HG02943 (cell line): ENCODE measurements at regions not wholly inside any gene's neighbourhood (a gene's known extent, or its start where the extent isn't known, plus 50 kb on each side); places are given as distances from the start of the nearest gene placed in this dataset.

Experiments
- ATAC-seq: cut with Tn5 transposase; IDR thresholded peaks from one replicate; pipeline ENCODE4 v1.9.1; 2021; ENCODE audit warnings: mild to moderate bottlenecking, low read depth, moderate library complexity; ENCODE audit not compliant: unreplicated experiment

DNA sequence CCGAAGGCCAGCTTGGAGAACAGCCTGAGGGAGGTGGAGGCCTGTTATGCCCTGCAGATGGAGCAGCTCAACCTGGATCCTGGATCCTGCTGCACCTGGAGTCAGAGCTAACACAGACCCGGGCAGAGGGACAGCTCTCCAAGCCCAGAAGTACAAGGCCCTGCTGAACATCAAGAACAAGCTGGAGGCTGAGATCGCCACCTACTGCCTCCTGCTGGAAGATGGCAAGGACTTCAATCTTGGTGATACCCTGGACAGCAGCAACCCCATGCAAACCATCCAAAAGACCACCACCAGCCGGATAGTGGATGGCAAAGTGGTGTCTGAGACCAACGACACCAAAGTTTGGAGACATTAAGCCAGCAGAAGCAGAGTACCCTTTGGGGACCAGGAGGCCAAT is 223.5 kb upstream of the ID4 start:
- ATAC-seq = no peak

DNA sequence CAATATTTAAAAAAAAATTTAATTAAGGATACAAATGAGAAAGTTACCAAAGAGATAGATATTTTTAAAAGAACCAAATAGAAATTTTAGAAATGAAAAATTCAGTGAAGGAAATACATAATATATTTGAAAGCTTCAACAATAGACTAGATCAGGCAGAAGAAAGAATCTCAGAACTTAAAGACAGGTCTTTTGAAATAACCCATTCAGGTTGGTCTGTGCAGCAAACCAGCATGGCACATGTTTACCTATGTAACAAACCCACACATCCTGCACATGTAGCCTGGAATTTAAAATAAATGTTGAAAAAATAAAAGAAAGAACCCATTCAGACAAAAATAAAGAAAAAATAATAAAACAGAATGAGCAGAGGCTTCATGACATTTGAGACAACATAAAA is 221.1 kb upstream of the ID4 start:
- no peak for ATAC-seq

DNA sequence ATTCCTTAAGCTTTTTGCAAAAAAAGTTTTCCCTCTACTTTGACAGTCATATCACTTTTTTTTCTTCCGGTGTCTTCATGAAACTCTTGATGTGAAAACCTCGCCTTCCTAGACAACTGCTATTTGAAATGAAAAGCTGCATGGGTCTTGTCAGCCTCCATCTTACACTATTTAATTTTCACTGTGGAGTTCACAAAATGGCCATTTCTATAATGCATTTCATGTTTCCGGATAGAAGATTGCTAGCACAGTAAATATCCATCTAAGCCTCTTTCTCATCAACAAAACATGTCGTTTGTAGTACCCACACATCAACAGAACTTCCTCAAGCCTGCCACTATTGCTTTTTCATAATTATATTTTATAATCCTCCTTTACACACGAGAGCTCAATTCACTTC is 204.9 kb upstream of the ID4 start:
- no peak for ATAC-seq

DNA sequence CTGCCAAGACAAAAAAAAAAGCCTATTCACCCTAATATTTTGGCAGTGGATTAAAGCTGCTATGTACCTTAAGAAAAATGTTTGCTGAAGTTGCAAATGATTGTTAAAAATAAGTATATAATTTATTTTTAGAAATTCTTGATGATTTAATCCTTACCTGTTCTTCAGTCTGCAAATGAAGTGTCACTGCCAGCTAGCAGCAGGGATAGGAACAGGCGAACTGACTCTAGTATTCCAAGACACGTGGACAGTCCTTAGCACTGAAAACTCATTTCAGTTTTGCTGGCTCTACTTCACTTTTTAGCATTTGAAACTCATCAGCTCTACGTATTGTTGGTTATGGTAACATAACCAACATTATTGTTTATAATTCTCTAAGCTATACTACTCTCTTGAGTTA is 204.4 kb upstream of the ID4 start:
- ATAC-seq = no peak

DNA sequence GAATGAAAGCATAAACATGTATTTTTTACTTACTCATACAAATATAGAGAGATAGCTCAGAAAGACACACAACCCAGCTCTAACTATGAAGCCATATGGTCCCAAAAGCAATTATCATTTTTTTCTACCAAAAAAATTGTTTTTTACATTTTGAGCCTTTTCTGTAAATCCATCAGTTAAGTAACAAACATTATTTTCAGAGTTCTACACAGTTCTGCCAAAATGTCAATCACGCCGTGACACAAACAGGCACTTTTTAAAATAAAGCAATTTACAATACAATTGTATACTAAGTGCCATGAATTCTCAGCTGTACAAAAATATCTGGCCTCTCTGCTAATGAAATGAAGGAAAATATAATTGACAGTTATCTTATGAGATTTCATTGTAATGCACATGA is 201.4 kb upstream of the ID4 start:
- no peak for ATAC-seq

DNA sequence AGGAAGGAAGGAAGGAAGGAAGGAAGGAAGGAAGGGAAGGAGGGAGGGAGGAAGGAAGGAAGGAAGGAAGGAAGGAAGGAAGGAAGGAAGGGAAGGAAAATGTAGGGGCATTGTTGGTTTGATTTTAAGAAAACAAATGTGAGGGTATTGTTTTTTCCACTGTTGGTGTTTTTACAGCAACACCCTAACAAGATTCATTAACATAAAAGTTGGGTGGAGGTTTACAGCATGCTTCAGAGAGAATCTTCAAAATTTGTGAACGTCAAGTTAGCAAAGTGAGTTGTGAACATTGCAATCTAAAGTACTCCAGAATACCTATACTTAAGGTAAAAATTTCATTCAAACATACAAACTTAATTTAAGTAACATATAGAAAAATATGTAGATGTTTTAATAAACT is 200.2 kb upstream of the ID4 start:
- ATAC-seq = no peak

DNA sequence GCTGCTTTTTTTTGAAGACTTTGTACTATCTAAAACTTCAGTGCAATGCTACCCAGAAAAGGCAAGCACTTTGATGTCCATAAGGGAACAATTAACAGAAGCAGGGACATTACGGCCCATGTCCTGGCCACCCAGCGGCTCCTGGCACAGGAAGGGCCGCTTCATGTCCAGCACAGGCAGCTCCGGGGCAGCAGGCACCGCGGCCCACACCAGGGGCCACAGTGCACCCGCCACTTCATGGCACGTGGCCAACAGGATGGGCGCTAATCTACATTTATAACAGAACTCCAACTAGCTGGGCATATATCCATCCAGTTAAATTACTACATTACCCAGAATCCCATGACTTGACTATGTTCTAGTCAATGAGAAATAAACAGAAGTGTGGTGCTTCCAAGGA is 198.2 kb upstream of the ID4 start:
- no peak for ATAC-seq

DNA sequence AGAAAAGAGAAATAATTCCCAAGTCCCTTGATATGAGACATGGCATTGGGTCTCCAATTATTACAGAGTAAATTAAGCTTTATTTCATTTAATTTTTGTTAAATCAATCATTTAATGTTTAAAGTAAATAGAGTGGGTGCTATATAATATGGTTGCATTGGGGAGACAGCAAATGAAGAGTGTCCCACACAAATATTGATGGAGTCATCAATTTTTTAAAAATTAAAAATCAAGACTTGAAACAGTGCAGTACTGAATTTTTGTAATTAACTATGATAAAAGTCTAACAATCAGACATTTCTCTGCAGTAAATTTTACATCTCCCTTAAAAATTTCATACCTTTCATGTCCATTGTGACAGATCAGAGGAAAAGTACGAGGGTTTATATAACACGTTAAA is 193.9 kb upstream of the ID4 start:
- ATAC-seq = no peak

DNA sequence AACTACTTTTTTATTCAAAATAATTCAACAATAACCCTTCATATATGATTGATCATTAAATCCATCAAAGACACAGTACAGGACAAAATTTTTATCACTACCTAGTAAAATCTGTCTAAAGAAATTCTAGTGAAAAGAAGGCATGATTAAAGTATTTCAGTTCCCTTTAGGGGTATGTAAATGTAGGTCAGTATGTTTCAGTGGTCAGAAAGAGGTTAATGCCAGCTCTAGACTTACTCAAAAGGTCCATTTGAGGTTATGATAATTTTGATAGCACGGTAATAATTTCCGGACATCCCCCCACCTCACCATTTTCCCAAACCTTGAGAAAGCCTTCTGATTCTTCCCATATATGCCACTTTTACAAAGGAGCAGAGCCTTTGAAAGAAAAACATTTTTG is 193.5 kb upstream of the ID4 start:
- no peak for ATAC-seq

DNA sequence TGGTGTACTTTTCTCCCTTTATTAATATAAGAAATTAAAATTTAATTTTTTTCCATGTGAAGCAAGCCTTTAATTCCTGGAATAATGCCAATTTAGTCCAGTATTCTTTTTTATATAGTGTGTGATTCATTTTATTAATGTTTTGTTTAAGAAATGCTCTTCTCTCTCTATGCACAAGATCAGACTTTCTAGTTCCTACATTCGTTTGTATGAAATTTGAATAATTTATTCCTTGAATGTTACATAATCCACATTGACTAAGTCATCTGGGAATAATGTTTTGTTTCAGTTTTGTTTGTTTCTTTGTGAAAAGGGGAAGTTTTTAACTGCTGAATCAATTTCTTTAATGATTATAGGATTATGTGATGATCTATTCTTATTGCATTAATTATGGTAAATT is 181.4 kb upstream of the ID4 start:
- ATAC-seq = no peak

DNA sequence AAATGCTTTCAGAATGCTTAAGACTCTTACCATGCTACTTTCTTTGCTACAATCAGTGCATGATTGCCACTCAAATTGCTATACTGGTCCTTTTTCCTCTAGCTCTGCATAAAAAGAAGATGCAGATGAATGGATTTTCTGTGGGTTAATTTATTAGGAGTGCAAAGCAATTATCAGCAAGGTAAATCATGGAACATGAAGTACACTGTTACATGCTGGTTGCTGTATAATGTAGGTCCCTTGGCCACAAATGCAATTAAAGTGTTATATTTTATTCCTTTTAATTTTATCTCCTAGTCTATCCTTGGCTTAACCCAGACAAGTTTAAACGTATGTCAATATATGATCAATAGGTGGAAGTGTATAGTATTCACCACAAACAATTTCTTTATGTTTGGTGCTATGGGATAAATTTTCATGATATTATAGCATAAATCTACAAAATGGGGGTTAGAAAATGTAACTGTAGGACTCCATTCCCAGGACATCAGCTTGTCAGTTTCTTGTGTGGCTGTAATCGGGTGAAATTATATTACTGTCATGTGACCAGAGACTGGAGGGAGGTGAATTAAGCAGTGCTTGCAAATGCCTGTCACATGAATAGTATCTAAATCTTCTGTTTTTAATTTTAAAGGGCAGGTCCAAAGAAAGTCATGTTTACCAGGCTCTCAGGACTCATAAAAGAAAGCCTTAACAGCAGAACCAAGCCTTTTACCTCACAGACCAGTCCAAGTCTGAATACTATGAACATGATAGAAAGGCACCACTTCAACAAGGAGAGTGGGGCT is 176.9 kb upstream of the ID4 start:
- no peak for ATAC-seq

DNA sequence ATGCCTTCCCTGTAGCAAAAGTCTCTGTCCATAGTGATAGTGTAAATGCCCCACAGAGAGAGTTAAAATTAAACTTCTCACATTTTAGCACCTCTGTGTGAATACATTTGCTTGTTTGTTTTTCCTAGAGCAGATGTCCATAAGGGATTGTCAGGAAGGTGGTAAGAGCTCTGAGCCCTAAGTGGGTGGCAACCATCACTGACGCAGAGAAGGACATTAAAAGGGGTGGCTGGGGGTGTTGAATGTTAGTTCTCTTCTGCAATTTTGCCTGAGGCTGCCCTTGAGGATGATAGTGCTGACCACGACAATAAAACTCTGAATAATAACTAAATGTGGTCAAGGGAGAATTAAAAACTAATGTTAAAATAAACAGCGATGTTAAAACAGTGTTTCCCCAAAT is 174.3 kb upstream of the ID4 start:
- ATAC-seq = no peak

DNA sequence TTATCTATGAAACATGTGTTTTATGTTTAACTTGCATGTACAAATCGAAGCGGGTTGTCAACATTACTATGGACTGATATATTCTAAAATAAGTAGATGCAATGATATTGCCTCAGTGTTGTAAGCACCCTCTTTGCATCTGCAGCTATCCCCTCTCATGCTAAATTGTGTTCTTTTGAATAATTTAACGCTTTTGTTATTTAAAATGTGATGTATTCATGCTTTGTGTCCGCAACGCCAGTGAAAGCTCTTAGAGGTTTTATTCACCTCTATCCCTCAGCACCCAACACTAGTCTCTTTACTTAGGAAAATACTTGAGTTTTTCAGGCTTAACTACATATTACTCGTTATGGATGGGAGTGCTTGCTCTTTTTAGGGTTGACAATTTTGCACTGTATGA is 173.7 kb upstream of the ID4 start:
- ATAC-seq = no peak

DNA sequence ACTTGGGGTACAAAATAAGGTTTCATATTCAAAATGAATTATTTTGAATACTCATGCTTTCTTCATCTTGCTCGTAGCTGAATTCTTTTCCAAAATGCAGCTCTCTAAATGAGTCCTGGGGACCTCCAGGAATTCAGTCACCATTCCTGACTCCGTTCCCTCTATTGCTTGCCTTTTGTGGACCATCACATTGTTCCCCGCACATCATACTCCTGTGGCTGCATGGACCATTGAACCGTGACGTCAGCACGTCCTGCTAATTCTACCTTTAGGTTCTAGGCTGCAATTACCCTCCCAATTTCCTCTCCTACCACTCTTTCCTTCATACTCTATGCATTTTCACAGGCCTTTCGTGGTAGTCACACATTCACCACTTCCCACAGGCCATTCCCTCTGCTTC is 173.1 kb upstream of the ID4 start:
- no peak for ATAC-seq

DNA sequence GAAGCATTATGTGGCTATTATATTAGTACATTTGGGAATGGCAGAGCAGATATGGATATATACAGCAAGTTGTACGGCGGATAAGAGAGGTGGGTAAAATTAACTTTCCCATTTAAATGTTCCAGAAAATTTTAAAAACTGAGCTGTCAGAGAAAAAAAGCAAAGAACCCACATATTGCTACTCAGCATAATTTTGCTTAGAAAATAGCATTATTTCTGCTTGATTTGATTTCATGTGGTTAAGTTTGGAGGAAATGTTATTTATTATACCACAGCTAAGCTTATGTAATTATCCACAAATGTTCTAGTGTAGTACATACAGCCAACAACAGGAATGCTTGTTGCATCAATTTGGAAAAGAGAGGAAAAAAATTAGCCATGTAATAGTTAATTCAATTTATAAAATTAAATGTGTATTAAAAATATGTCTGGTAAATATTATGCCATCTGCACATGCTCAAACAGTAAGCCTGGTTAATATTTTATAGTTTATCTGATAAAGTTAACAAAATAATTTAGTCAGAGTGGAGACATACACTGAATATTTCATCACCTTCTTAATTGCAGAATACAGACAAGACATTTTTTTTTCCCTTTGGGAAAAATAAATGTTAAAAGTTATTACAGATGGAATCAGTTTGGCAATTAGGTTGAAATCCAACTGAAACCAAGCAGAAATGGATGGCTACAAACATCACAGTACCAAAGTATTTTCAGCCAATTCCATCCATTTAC is 172.1 kb upstream of the ID4 start:
- no peak for ATAC-seq

DNA sequence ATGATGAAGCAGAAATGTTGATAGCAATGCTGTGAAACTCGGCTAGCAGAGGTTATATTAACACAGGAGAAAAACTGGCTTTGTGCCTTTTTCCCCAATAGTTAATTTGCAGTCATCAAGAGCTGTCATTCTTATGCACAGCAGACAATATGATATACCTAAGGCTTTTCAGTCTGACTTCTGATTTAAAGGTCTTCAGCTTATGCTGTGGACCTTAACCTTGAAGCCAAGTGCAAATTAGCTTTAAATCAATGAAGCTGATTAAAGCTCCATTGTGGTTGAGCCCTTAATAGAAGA is 171.6 kb upstream of the ID4 start:
- no peak for ATAC-seq

DNA sequence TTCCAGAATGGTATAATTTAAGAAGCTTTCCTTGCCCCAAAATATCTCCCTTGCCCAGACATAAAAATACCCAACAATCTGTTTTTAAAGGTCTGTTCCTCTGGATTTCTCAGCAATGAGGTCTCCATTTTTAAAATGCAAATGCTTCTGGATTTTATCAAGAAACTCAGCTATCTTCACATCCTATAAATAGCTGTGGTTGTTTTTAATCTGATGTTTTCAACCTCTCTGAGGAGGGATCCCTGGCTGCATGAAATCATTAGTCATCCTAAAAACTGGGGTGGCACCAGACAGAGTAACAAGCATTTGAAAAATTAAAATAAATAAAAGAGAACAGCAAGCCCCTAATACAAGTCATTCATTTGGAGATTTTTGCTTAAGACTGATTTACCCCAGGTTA is 168.5 kb upstream of the ID4 start:
- no peak for ATAC-seq

DNA sequence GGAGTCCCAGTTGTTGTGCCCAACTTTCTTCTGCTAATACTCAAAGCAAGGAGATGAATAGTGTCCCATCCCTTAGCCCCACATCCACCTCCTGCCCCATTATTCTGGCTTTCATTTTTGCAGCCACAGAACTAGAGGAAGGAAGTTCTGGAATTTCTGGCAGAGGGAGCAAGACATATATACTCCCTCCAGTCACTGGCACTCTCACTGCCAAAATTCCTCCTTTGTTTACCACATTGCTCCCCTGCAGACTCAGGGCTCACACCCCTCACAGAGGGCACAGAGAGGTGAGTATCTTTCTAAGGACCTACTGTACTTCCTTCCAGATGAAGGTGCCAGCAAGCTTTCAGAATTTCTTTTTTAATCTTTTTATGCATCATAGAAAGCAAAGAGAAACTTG is 168.0 kb upstream of the ID4 start:
- ATAC-seq = no peak

DNA sequence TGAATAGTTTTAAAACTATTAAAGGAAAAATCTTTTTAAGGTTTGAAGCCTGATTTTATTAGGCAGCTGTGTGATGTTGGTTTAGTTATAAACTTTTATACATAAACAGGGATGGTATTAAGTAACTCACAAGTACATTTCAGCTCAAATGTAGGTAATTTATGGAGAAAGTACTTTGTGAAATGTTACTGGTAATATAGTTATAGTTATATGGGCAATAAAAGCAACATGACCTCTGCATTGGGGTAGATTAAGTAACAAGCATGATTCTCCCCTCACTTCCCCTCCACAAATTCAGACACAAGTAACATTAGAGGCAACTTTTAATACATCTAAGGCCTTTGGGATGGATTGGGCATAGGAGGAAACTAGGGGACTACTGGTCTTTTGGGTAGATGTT is 154.3 kb upstream of the ID4 start:
- no peak for ATAC-seq

DNA sequence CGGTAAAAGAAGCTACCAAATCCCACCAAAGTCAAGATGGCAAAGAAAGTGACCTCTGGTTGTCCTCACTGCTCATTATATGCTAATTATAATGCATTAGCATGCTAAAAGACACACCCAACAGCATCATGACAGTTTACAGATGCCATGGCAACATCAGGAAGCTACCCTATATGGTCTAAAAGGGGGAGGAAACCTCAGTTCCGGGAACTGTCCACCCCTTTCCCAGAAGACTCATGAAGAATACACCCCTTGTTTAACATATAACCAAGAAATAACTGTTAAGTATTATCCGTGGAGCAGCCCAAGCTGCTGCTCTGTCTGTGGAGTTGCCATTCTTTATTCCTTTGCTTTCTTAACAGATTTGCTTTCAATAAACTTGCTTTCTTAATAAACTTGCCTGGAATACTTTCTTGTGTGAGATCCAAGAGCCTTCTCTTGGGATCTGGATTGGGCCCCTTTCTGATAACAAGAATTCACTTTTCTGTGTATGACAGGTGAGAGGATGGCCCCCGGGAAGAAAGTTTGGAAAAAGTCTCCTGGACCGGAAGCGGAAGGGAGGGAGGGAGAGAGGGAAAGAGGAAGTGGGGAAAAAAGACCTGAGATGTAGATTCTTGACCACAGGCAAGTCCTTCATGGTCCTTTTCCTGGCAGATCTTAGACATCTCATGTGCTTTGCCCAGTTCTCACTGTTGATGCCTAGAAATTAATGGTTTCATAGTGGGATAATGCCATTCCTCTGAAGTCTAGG is 146.7 kb upstream of the ID4 start:
- ATAC-seq = no peak

DNA sequence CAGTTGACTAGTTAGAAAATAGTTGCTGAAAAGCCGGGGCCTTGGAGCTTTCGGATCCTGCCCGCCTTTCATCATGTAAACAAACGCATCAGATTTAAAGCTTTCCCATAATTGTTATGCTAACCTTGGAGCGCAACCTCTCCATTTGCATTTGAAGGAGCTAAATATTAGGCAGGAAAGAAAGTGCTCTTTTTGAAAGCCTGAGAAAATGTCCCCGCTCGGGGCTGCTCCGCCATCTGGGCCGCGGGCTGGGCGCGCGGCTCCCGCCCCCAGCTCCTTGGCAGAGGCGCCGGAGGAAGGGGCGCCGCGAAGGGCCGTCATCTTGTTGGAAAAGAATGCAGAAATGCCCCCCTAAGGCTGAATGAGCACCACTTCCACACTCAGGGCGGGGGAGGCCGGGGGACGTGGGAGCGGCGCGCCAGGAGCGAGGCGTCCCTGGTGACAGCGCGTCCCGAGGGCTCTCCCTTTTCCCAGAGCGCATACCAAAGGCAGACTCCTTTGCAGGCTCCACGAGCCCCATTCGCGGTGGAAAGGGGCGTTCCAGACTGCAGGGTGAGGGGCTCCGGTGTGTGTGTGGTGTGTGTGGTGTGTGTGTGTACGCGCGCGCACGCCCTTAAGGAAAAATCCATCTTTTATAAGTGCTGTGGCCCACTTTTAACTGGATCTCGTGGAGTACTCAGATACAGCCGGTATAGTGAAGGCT is 145.6 kb upstream of the ID4 start:
- ATAC-seq = no peak
